Heart left ventricle (tissue), 13 donors: ENCODE measurements at regions not wholly inside any gene's neighbourhood (a gene's known extent, or its start where the extent isn't known, plus 50 kb on each side); places are given as distances from the start of the nearest gene placed in this dataset.

ENCODE experiments used
- CTCF ChIP-seq, 12 donors: fragments of 200-600 bp; sonication (generic) in 4 of 12; IDR thresholded peaks; one replicate each; pipeline versions ENCODE4 v1.5.0 to v1.8.0; 2018 to 2022; ENCODE audit warnings: antibody characterized with exemption in 12 of 12, mild to moderate bottlenecking in 5 of 12
- POLR2A ChIP-seq, 2 donors: fragments of 450-650 bp; IDR thresholded peaks; one replicate each; pipeline ENCODE4 v1.6.1; 2017; ENCODE audit warnings: antibody characterized with exemption in 2 of 2, mild to moderate bottlenecking in 2 of 2, moderate library complexity in 2 of 2
- donor health status: ischemic (EF 13 %, LVEDD 7.1; RV severe dilation, severe dysfunction).
- donor health status: DM: no; HTN: yes; CAD: no.
- donor health status: DM: no; HTN: no; CAD: no.
- donor health status: ischemic (EF 25% LVEDD 6.9; RV normal size, moderate dysfunction).
- donor health status: ischemic (EF 25% LVEDD 5.7; RV mildly dilated, moderate dysfunction).
- donor health status: ischemic (EF 35%, LVEDD 5.7; RV mildly dilated, moderate dysfunction).
- donor health status: nonischemic (EF 11% LVEDD 7.7; RV severe dilation, severe dysfunction).
- donor health status: DM: yes; HTN: yes; CAD: no.
- donor health status: PGD.
- donor health status: ischemic (EF 29% LVEDD 5.4; RV normal size, mild dysfunction).
- donor health status: nonischemic (EF 23%, LVEDD 6.1; RV moderate dilation, normal function).

GRCh38 chr1:55635856-55636255 lies 420.7 kb upstream of the USP24 start:
- TF ChIP-seq CTCF (IDR thresholded peaks at IDR 0.05) (no peak), POLR2A (IDR thresholded peaks at IDR 0.05) (no peak)
